Glomerular visceral epithelial cell (primary cell): ENCODE measurements at regions not wholly inside any gene's neighbourhood (a gene's known extent, or its start where the extent isn't known, plus 50 kb on each side); places are given as distances from the start of the nearest gene placed in this dataset.
"Not testable (repeated sequence)": the region's sequence is repeated elsewhere in the genome, so short reads cannot be mapped to it uniquely, and the experiment has no call there.

ENCODE experiments used
- DNase-seq: peaks from one replicate; pipeline ENCODE4 v3.0.0-alpha.2; 2016; ENCODE audit errors: extremely low spot score

GRCh38 chr6:76776876-76777275, 686.4 kb downstream of the HTR1B start:
- DNase-seq = no peak

- no peak for DNase-seq
Observed at GRCh38 chr6:76774781-76775384, 688.4 kb downstream of the HTR1B start.

DNA sequence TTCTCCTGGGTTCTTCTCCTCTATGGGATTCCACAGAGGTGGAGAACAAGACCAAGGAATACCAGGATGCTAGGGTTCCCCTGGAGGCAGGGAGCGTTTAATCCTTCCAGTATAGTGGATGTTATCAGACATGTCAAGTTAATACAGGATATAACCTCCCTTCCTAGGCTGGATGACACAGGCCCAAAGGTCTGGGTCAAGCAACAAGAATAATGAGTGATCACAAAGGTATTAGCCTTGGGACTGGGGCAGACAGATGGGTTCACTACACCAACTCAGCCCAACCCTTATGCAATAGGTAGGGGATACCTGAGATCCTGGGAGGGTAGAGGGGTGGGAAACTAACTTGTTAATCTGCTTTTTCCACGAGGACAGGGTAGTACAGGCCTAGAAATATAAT, 690.3 kb downstream of the HTR1B start:
- no peak for DNase-seq

GRCh38 chr6:76771059-76771634, 692.1 kb downstream of the HTR1B start:
- DNase-seq = no peak

GRCh38 chr6:76770281-76770680, 693.0 kb downstream of the HTR1B start:
- DNase-seq = no peak

DNA sequence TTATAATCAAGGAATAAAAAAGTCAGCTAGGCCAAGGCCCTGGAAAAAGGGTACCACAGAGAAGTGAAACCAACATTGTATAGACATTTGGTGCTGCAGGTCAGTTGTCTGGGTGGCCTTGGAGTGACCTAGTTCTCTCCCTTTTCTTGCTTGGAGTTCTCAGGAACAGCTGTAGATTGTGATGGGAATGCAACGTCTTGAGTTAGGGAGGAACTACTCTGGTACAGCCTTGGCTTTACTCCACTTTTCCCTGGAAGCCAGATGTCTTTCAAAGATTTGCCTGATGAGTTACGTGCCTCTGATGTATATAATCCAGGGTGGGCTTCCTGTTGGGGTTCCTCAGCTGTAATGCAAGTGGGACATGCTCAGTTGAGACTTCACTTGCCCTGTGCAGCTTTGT, 694.7 kb downstream of the HTR1B start:
- no peak for DNase-seq

GRCh38 chr6:76764057-76764456, 691.6 kb upstream of the IMPG1 start:
- DNase-seq = no peak

GRCh38 chr6:76752841-76753240, 680.4 kb upstream of the IMPG1 start:
- DNase-seq = no peak

DNA sequence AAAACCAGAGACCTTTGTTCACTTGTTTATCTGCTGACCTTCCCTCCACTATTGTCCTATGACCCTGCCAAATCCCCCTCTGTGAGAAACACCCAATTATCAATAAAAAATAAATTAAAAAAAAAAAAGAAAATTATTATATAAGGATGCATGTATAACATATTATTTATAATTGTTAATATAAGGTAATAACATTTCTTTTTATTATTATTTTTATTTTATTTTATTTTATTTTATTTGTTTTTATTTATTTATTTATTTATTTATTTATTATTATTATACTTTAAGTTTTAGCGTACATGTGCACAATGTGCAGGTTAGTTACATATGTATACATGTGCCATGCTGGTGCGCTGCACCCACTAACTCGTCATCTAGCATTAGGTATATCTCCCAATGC, 672.9 kb upstream of the IMPG1 start:
- not testable (repeated sequence) for DNase-seq

DNA sequence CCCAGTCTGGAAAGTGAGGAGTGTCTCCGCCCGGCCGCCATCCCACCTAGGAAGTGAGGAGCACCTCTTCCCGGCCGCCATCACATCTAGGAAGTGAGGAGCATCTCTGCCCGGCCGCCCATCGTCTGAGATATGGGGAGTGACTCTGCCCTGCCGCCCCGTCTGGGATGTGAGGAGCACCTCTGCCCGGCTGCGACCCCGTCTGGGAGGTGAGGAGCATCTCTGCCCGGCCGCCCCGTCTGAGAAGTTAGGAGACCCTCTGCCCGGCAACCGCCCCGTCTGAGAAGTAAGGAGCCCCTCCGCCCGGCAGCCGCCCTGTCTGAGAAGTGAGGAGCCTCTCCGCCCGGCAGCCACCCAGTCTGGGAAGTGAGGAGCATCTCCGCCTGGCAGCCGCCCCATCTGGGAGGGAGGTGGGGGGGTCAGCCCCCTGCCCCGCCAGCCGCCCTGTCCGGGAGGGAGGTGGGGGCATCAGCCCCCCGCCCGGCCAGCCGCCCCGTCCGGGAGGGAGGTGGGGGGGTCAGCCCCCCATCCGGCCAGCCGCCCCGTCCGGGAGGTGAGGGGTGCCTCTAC, 671.8 kb upstream of the IMPG1 start:
- DNase-seq = not testable (repeated sequence)

DNA sequence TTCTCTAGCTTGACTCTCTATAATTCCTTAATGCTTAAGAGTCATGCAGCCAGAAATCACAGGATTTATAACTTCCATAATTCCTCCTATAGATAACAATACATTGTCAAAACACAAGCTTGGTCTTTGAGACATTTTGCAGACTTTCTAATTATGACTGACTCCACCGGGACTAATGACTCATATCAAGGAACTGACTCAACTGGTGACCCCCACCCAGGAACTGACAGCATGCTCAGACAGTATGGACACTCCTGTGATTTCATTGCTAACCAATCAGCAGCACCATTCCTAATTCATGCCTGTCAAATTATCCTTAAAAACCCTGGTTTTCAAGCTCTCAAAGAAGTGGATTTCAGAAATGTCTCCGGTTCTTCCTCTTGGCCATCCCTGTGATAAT, 670.5 kb upstream of the IMPG1 start:
- DNase-seq = no peak

- DNase-seq = no peak
Observed at GRCh38 chr6:76719449-76719848, 647.0 kb upstream of the IMPG1 start.

DNA sequence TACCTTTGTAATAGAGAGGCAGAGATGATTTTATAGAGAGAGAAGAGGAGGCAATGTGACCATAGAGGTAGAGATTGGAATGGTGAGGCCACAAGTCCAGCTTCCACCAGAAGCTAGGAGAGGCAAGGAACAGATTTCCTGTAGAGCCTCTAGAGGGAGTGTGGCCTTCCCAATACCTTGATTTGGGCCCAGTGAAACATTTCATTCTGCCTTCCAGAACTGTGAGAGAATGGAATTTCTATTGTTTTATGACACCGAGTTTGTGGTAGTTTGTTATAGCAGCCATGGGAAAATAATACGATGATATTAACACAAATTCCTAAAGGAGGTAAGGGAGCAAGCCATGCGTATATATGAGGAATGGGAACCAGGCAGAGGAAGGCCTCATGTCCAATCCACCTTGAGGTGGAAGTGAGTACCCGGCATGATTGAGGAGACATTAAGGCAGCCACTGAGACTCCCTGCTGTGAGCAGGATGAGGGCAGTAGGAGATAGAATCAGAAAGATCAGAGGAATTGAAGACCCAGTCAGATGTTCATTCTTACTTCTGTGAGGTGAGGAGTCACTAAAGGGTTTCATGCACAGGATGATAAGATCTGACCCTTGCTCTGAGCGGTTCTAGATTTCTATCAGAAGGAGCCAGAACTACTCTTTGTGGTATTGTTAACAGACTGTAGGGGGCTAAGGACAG, 636.3 kb upstream of the IMPG1 start:
- DNase-seq = no peak

DNA sequence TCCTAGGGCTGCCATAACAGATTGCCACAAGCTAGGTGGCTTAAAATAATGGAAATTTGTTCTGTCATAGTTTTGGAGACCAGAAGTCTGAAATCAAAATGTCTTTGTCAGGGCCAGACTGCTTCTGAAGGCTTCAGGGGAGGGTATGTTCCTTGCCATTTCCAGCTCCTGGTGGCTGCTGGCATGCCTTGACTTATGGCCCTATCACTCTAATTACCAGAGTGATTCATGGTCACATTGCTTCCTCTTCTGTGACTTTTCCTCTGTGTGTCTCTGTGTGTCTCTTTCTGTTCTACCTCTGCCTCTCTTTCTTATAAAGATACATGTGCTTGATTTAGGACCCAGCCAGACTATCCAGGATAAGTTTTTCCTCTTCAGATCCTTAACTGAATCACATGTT, 635.2 kb upstream of the IMPG1 start:
- no peak for DNase-seq

GRCh38 chr6:76706631-76707030, 634.2 kb upstream of the IMPG1 start:
- no peak for DNase-seq

GRCh38 chr6:76706086-76706485, 633.6 kb upstream of the IMPG1 start:
- no peak for DNase-seq

DNA sequence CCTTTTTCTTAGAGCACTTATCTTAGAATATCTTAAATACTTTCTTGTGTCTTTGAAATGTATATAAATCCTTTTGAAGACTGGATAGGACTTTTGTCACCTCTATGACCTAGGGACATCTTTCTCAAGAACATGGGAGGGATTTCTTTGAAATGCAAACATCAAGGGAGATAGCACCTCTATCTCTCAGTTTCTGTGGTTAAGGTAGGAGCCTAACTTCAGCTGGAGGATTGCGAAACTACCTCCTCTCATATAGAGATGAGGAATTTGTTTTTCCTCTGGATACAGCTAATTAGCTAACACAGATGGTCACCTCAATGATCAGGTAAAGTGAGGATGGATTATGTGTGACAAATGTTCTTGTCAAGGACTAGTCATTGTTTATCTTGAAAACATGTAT, 631.3 kb upstream of the IMPG1 start:
- DNase-seq = no peak

DNA sequence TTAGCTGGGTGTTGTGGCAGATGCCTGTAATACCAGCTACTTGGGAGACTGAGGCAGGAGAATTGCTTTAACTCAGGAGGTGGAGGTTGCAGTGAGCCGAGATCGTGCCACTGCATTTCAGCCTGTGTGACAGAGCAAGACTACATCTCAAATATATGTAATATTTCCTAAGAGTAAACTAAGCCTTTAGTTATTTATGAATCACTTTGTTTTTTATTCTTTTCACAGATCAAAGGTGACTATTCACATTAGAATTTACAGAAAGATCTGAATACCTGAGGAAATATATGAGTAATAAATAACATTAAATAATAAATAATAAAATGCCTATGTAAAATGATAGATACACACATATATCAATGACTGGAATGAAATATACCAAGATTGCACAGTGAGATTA, 630.8 kb upstream of the IMPG1 start:
- DNase-seq = no peak

DNA sequence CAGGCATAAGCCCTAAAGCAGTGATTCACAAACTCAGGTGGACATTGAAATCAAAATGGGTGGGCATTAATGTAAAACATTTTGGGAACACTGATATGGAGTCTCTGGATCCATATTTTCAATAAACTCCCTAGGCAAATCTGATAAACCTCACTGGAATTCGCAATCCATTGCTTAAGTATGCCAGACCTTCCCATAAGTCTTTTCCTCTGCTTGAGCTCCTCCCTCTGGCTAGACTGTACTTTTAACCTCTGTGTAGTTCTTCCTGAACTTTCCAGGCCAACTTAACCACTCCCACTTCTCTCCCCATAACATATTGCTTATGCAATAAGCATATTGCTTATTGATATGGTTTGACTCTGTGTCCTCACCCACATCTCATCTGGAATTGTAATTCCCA, 629.7 kb upstream of the IMPG1 start:
- DNase-seq = no peak

GRCh38 chr6:76701610-76702009, 629.1 kb upstream of the IMPG1 start:
- no peak for DNase-seq

DNA sequence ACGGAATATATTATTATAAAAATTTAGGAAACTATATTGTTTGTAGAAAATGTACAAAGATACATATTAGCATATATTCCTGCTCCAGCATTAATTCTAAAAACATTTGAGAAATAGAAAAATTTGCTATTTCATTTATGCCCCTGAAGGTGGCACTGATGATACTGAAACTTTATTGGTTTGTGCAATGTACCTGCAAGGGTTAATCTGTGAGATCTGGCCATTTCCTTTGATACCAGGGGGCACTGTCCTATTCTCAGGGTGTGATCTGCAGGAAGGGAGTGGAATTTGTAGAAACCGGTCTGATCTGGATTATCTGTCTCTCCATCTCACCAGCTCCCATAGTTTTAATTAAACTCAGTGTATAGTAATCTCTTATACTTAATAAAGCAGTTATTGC, 625.1 kb upstream of the IMPG1 start:
- peak; percentile 10 for DNase-seq

DNA sequence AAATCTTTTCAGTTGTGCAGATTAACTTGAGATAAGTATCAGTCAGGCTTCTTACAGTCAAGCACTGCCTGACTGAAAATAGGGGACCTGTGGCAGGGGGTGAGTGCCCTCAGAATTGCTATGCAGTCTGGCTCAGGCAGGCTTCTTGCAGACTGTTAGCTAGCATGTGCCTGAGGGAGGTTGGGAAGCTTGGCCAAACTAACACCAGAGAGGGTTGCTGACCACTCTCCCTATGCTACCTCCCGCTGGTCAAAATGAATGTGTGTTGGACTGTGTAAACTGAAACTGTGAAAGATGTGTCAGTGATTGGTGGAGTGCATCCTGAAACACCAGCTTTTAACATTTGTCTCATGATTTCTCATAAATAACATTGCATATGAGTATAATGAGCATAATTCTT, 622.3 kb upstream of the IMPG1 start:
- no peak for DNase-seq

GRCh38 chr6:76684875-76685274, 612.4 kb upstream of the IMPG1 start:
- no peak for DNase-seq
